ENCODE measurements at regions not wholly inside any gene's neighbourhood (a gene's known extent, or its start where the extent isn't known, plus 50 kb on each side); places are given as distances from the start of the nearest gene placed in this dataset.

- Histone ChIP-seq H3K9me3 (no peaks in the 10 kb centered on the region), H3K36me3 (no peaks in the 10 kb centered on the region), H3K27me3 (no peaks in the 10 kb centered on the region), H3K4me3 (no peak overlapping the region), H3K27ac (replicated peaks in 1 of 4) (no peak overlapping the region), H3K4me1 (no peaks in the 10 kb centered on the region)
- 41% methylated on average over 2 of the region's 2 CpGs for WGBS
- TF ChIP-seq POLR2AphosphoS5 (IDR thresholded peaks at IDR 0.05) (no peak), EP300 (IDR thresholded peaks at IDR 0.05) (no peak), POLR2A (IDR thresholded peaks at IDR 0.05; ENCODE audit: low read depth) (no peak), CTCF (IDR thresholded peaks at IDR 0.05) (no peak)
- no peak for DNase-seq (ENCODE audit: extremely low spot score)
- intact Hi-C loops (cut with DNase I), result no loop called here
Measured at GRCh38 chr7:52209614-52210013, 825.8 kb upstream of the POM121L12 start.

- no peak overlapping the region for H3K27ac ChIP-seq (replicated peaks in 1 of 4)
- TF ChIP-seq POLR2AphosphoS5 (IDR thresholded peaks at IDR 0.05), result no peak
- TF ChIP-seq EP300 (IDR thresholded peaks at IDR 0.05), result no peak
- no peak for TF ChIP-seq POLR2A (IDR thresholded peaks at IDR 0.05; ENCODE audit: low read depth)
- no peak for TF ChIP-seq CTCF (IDR thresholded peaks at IDR 0.05)
- H3K4me3 ChIP-seq, result no peak overlapping the region
- no peaks in the 10 kb centered on the region for H3K27me3 ChIP-seq
- no peaks in the 10 kb centered on the region for H3K9me3 ChIP-seq
- DNase-seq (ENCODE audit: extremely low spot score), result no peak
- intact Hi-C loops (cut with DNase I), result no loop called here
- H3K4me1 ChIP-seq, result no peaks in the 10 kb centered on the region
- H3K36me3 ChIP-seq, result no peaks in the 10 kb centered on the region
- WGBS, result 21% methylated on average over 1 of the region's 1 CpG
Measured at GRCh38 chr7:52197221-52197620, 838.2 kb upstream of the POM121L12 start.

- no peak overlapping the region for H3K27ac ChIP-seq (replicated peaks in 1 of 4)
- H3K4me1 ChIP-seq, result no peaks in the 10 kb centered on the region
- DNase-seq (ENCODE audit: extremely low spot score), result no peak
- no peak overlapping the region for H3K4me3 ChIP-seq
- TF ChIP-seq POLR2AphosphoS5 (IDR thresholded peaks at IDR 0.05), result no peak
- no peak for TF ChIP-seq CTCF (IDR thresholded peaks at IDR 0.05)
- no peak for TF ChIP-seq POLR2A (IDR thresholded peaks at IDR 0.05; ENCODE audit: low read depth)
- TF ChIP-seq EP300 (IDR thresholded peaks at IDR 0.05), result no peak
- intact Hi-C loops (cut with DNase I), result no loop called here
- WGBS, result 67% methylated on average over 4 of the region's 4 CpGs
- H3K27me3 ChIP-seq, result no peaks in the 10 kb centered on the region
- H3K9me3 ChIP-seq, result no peaks in the 10 kb centered on the region
- no peaks in the 10 kb centered on the region for H3K36me3 ChIP-seq
Measured at GRCh38 chr7:52195664-52196063, 839.8 kb upstream of the POM121L12 start.

GRCh38 chr7:52189153-52189778, 846.2 kb upstream of the POM121L12 start:
- H3K4me1 ChIP-seq, result no peaks in the 10 kb centered on the region
- DNase-seq (ENCODE audit: extremely low spot score), result no peak
- no peaks in the 10 kb centered on the region for H3K27me3 ChIP-seq
- no peak overlapping the region for H3K27ac ChIP-seq (replicated peaks in 1 of 4)
- WGBS, result 84% methylated on average over 2 of the region's 2 CpGs
- intact Hi-C loops (cut with DNase I), result no loop called here
- H3K9me3 ChIP-seq, result peaks cover 0 to 3% (median 0%) of the 10 kb centered on the region in 4 donors
- no peak overlapping the region for H3K4me3 ChIP-seq
- TF ChIP-seq POLR2A (IDR thresholded peaks at IDR 0.05; ENCODE audit: low read depth), result no peak
- no peak for TF ChIP-seq CTCF (IDR thresholded peaks at IDR 0.05)
- TF ChIP-seq EP300 (IDR thresholded peaks at IDR 0.05), result no peak
- TF ChIP-seq POLR2AphosphoS5 (IDR thresholded peaks at IDR 0.05), result no peak
- H3K36me3 ChIP-seq, result no peaks in the 10 kb centered on the region
